Activated CD4-positive, alpha-beta T cell treated with anti-CD3 and anti-CD28 coated beads for 4 hours (primary cell): ENCODE measurements at regions not wholly inside any gene's neighbourhood (a gene's known extent, or its start where the extent isn't known, plus 50 kb on each side); places are given as distances from the start of the nearest gene placed in this dataset.

Experiments used
- DNase-seq, 2 donors: peaks; one replicate each; pipeline ENCODE4 v3.0.0-alpha.2; 2020

GRCh38 chr3:70120357-70120966, 120.9 kb downstream of the SAMMSON start:
- peak; percentile 16 to 41 for DNase-seq

GRCh38 chr3:70127192-70127591, 127.7 kb downstream of the SAMMSON start:
- no peak for DNase-seq

- no peak for DNase-seq
Measured at GRCh38 chr3:70137366-70137765, 137.8 kb downstream of the SAMMSON start.

GRCh38 chr3:70138606-70139005, 139.1 kb downstream of the SAMMSON start:
- DNase-seq, result no peak
